ENCODE measurements at regions not wholly inside any gene's neighbourhood (a gene's known extent, or its start where the extent isn't known, plus 50 kb on each side); places are given as distances from the start of the nearest gene placed in this dataset.

GRCh38 chr18:27825689-27826088 lies 351.2 kb downstream of the CDH2 start:
- no peaks in the 10 kb centered on the region for H3K9me3 ChIP-seq (ENCODE audit: control insufficient read depth, low read depth, low read length)
- no peak overlapping the region for H3K9ac ChIP-seq (ENCODE audit: low read length)
- no peaks in the 10 kb centered on the region for H3K27me3 ChIP-seq (ENCODE audit: control insufficient read depth, insufficient read depth, low read length)
- H3K27ac ChIP-seq (ENCODE audit: low read length), result no peak overlapping the region
- no peak overlapping the region for H3K4me3 ChIP-seq (ENCODE audit: low read length)
- peaks cover 12% of the 10 kb centered on the region for H3K4me1 ChIP-seq (ENCODE audit: control insufficient read depth, low read depth, low read length)
- H3K36me3 ChIP-seq (ENCODE audit: control insufficient read depth, low read depth, low read length), result no peaks in the 10 kb centered on the region

GRCh38 chr18:27824841-27825681 lies 351.9 kb downstream of the CDH2 start:
- Histone ChIP-seq H3K36me3 (ENCODE audit: control insufficient read depth, low read depth, low read length) (no peaks in the 10 kb centered on the region), H3K9ac (ENCODE audit: low read length) (no peak overlapping the region), H3K27ac (ENCODE audit: low read length) (no peak overlapping the region), H3K4me1 (ENCODE audit: control insufficient read depth, low read depth, low read length) (peaks cover 12% of the 10 kb centered on the region), H3K9me3 (ENCODE audit: control insufficient read depth, low read depth, low read length) (no peaks in the 10 kb centered on the region), H3K27me3 (ENCODE audit: control insufficient read depth, insufficient read depth, low read length) (no peaks in the 10 kb centered on the region), H3K4me3 (ENCODE audit: low read length) (no peak overlapping the region)

- Histone ChIP-seq H3K9ac (ENCODE audit: low read length) (no peak overlapping the region), H3K9me3 (ENCODE audit: control insufficient read depth, low read depth, low read length) (no peaks in the 10 kb centered on the region), H3K36me3 (ENCODE audit: control insufficient read depth, low read depth, low read length) (no peaks in the 10 kb centered on the region), H3K4me1 (ENCODE audit: control insufficient read depth, low read depth, low read length) (peaks cover 12% of the 10 kb centered on the region), H3K27me3 (ENCODE audit: control insufficient read depth, insufficient read depth, low read length) (no peaks in the 10 kb centered on the region), H3K27ac (ENCODE audit: low read length) (no peak overlapping the region), H3K4me3 (ENCODE audit: low read length) (no peak overlapping the region)
Observed at GRCh38 chr18:27824275-27824674, 352.7 kb downstream of the CDH2 start.

- Histone ChIP-seq H3K4me1 (ENCODE audit: control insufficient read depth, low read depth, low read length) (peaks cover 12% of the 10 kb centered on the region), H3K27ac (ENCODE audit: low read length) (no peak overlapping the region), H3K9ac (ENCODE audit: low read length) (no peak overlapping the region), H3K9me3 (ENCODE audit: control insufficient read depth, low read depth, low read length) (no peaks in the 10 kb centered on the region), H3K36me3 (ENCODE audit: control insufficient read depth, low read depth, low read length) (no peaks in the 10 kb centered on the region), H3K4me3 (ENCODE audit: low read length) (no peak overlapping the region), H3K27me3 (ENCODE audit: control insufficient read depth, insufficient read depth, low read length) (no peaks in the 10 kb centered on the region)
Observed at GRCh38 chr18:27823053-27823452, 353.9 kb downstream of the CDH2 start.

- Histone ChIP-seq H3K27ac (ENCODE audit: low read length) (no peak overlapping the region), H3K9ac (ENCODE audit: low read length) (no peak overlapping the region), H3K4me3 (ENCODE audit: low read length) (no peak overlapping the region), H3K9me3 (ENCODE audit: control insufficient read depth, low read depth, low read length) (no peaks in the 10 kb centered on the region), H3K36me3 (ENCODE audit: control insufficient read depth, low read depth, low read length) (no peaks in the 10 kb centered on the region), H3K4me1 (ENCODE audit: control insufficient read depth, low read depth, low read length) (no peaks in the 10 kb centered on the region), H3K27me3 (ENCODE audit: control insufficient read depth, insufficient read depth, low read length) (no peaks in the 10 kb centered on the region)
Observed at GRCh38 chr18:27808683-27809082, 368.2 kb downstream of the CDH2 start.

GRCh38 chr18:27803957-27804356 lies 373.0 kb downstream of the CDH2 start:
- no peaks in the 10 kb centered on the region for H3K36me3 ChIP-seq (ENCODE audit: control insufficient read depth, low read depth, low read length)
- H3K27me3 ChIP-seq (ENCODE audit: control insufficient read depth, insufficient read depth, low read length), result no peaks in the 10 kb centered on the region
- H3K4me3 ChIP-seq (ENCODE audit: low read length), result no peak overlapping the region
- no peaks in the 10 kb centered on the region for H3K9me3 ChIP-seq (ENCODE audit: control insufficient read depth, low read depth, low read length)
- H3K27ac ChIP-seq (ENCODE audit: low read length), result no peak overlapping the region
- H3K4me1 ChIP-seq (ENCODE audit: control insufficient read depth, low read depth, low read length), result no peaks in the 10 kb centered on the region
- no peak overlapping the region for H3K9ac ChIP-seq (ENCODE audit: low read length)

- H3K9ac ChIP-seq (ENCODE audit: low read length), result no peak overlapping the region
- H3K9me3 ChIP-seq (ENCODE audit: control insufficient read depth, low read depth, low read length), result no peaks in the 10 kb centered on the region
- H3K4me1 ChIP-seq (ENCODE audit: control insufficient read depth, low read depth, low read length), result peaks cover 3% of the 10 kb centered on the region
- H3K27ac ChIP-seq (ENCODE audit: low read length), result no peak overlapping the region
- H3K36me3 ChIP-seq (ENCODE audit: control insufficient read depth, low read depth, low read length), result no peaks in the 10 kb centered on the region
- no peak overlapping the region for H3K4me3 ChIP-seq (ENCODE audit: low read length)
- H3K27me3 ChIP-seq (ENCODE audit: control insufficient read depth, insufficient read depth, low read length), result no peaks in the 10 kb centered on the region
Observed at GRCh38 chr18:27797484-27797883, 379.4 kb downstream of the CDH2 start.

- H3K36me3 ChIP-seq (ENCODE audit: control insufficient read depth, low read depth, low read length), result no peaks in the 10 kb centered on the region
- H3K4me1 ChIP-seq (ENCODE audit: control insufficient read depth, low read depth, low read length), result peaks cover 3% of the 10 kb centered on the region
- H3K27me3 ChIP-seq (ENCODE audit: control insufficient read depth, insufficient read depth, low read length), result no peaks in the 10 kb centered on the region
- H3K27ac ChIP-seq (ENCODE audit: low read length), result no peak overlapping the region
- no peaks in the 10 kb centered on the region for H3K9me3 ChIP-seq (ENCODE audit: control insufficient read depth, low read depth, low read length)
- H3K4me3 ChIP-seq (ENCODE audit: low read length), result no peak overlapping the region
- H3K9ac ChIP-seq (ENCODE audit: low read length), result no peak overlapping the region
Observed at GRCh38 chr18:27794181-27794926, 382.6 kb downstream of the CDH2 start.

GRCh38 chr18:27793013-27793785 lies 383.7 kb downstream of the CDH2 start:
- no peaks in the 10 kb centered on the region for H3K36me3 ChIP-seq (ENCODE audit: control insufficient read depth, low read depth, low read length)
- H3K9me3 ChIP-seq (ENCODE audit: control insufficient read depth, low read depth, low read length), result no peaks in the 10 kb centered on the region
- H3K4me3 ChIP-seq (ENCODE audit: low read length), result no peak overlapping the region
- H3K4me1 ChIP-seq (ENCODE audit: control insufficient read depth, low read depth, low read length), result peaks cover 3% of the 10 kb centered on the region
- H3K9ac ChIP-seq (ENCODE audit: low read length), result no peak overlapping the region
- no peak overlapping the region for H3K27ac ChIP-seq (ENCODE audit: low read length)
- no peaks in the 10 kb centered on the region for H3K27me3 ChIP-seq (ENCODE audit: control insufficient read depth, insufficient read depth, low read length)

- Histone ChIP-seq H3K4me3 (ENCODE audit: low read length) (no peak overlapping the region), H3K27me3 (ENCODE audit: control insufficient read depth, insufficient read depth, low read length) (no peaks in the 10 kb centered on the region), H3K4me1 (ENCODE audit: control insufficient read depth, low read depth, low read length) (peaks cover 3% of the 10 kb centered on the region), H3K36me3 (ENCODE audit: control insufficient read depth, low read depth, low read length) (no peaks in the 10 kb centered on the region), H3K27ac (ENCODE audit: low read length) (no peak overlapping the region), H3K9ac (ENCODE audit: low read length) (no peak overlapping the region), H3K9me3 (ENCODE audit: control insufficient read depth, low read depth, low read length) (no peaks in the 10 kb centered on the region)
Observed at GRCh38 chr18:27789406-27789805, 387.5 kb downstream of the CDH2 start.

GRCh38 chr18:27787547-27787946 lies 389.4 kb downstream of the CDH2 start:
- no peaks in the 10 kb centered on the region for H3K27me3 ChIP-seq (ENCODE audit: control insufficient read depth, insufficient read depth, low read length)
- no peak overlapping the region for H3K4me3 ChIP-seq (ENCODE audit: low read length)
- no peak overlapping the region for H3K27ac ChIP-seq (ENCODE audit: low read length)
- no peaks in the 10 kb centered on the region for H3K36me3 ChIP-seq (ENCODE audit: control insufficient read depth, low read depth, low read length)
- no peaks in the 10 kb centered on the region for H3K4me1 ChIP-seq (ENCODE audit: control insufficient read depth, low read depth, low read length)
- no peaks in the 10 kb centered on the region for H3K9me3 ChIP-seq (ENCODE audit: control insufficient read depth, low read depth, low read length)
- no peak overlapping the region for H3K9ac ChIP-seq (ENCODE audit: low read length)

All from iPS-18a (cell line).